Nephron (organoid): ENCODE measurements at regions not wholly inside any gene's neighbourhood (a gene's known extent, or its start where the extent isn't known, plus 50 kb on each side); places are given as distances from the start of the nearest gene placed in this dataset.

Source experiments
- H3K27ac Mint-ChIP-seq, 3 experiments: 2 replicates each; pipeline ENCODE4 v1.8.0; 2020; ENCODE audit warnings: mixed read lengths in 3 of 3, mild to moderate bottlenecking in 2 of 3, moderate library complexity in 1 of 3
- H3K27me3 Mint-ChIP-seq: 2 replicates; pipeline ENCODE4 v1.8.0; 2021; ENCODE audit warnings: low read depth, mild to moderate bottlenecking, moderate library complexity, mixed read lengths
- H3K36me3 Mint-ChIP-seq: 2 replicates; pipeline ENCODE4 v1.8.0; 2020; ENCODE audit warnings: low read depth, mixed read lengths
- H3K4me1 Mint-ChIP-seq: 2 replicates; pipeline ENCODE4 v1.8.0; 2020; ENCODE audit warnings: mixed read lengths
- H3K4me3 Mint-ChIP-seq, 3 experiments: 2 replicates each; pipeline ENCODE4 v1.8.0; 2020; ENCODE audit warnings: mild to moderate bottlenecking in 3 of 3, mixed read lengths in 3 of 3, moderate library complexity in 2 of 3
- H3K9me3 Mint-ChIP-seq: 2 replicates; pipeline ENCODE4 v1.8.0; 2020; ENCODE audit warnings: mixed read lengths
- CTCF ChIP-seq, 3 experiments: fragments of 200-600 bp; sonication (generic); IDR thresholded peaks; one replicate each; pipeline ENCODE4 v1.5.0; 2021; ENCODE audit warnings: antibody characterized with exemption in 3 of 3; ENCODE audit not compliant: unreplicated experiment in 3 of 3

GRCh38 chr2:150887926-150888325 is 373.7 kb downstream of the RBM43 start:
- Mint-ChIP-seq H3K9me3 (no peaks in the 10 kb centered on the region), H3K36me3 (no peaks in the 10 kb centered on the region), H3K27ac (no peak overlapping the region), H3K4me1 (no peaks in the 10 kb centered on the region), H3K4me3 (no peak overlapping the region), H3K27me3 (peaks cover 4% of the 10 kb centered on the region)
- no peak for TF ChIP-seq CTCF (IDR thresholded peaks at IDR 0.05; ENCODE audit: unreplicated experiment in 3 of 3)

GRCh38 chr2:150885774-150886386 is 375.8 kb downstream of the RBM43 start:
- Mint-ChIP-seq H3K27me3 (no peaks in the 10 kb centered on the region), H3K4me3 (no peak overlapping the region), H3K4me1 (peaks cover under 1% of the 10 kb centered on the region), H3K36me3 (no peaks in the 10 kb centered on the region), H3K27ac (peak overlapping the region in 1 of 3 experiments; percentile 52), H3K9me3 (no peaks in the 10 kb centered on the region)
- no peak for TF ChIP-seq CTCF (IDR thresholded peaks at IDR 0.05; ENCODE audit: unreplicated experiment in 3 of 3)

- H3K36me3 Mint-ChIP-seq = no peaks in the 10 kb centered on the region
- TF ChIP-seq CTCF (IDR thresholded peaks at IDR 0.05; ENCODE audit: unreplicated experiment in 3 of 3) = no peak
Measured at GRCh38 chr2:150885236-150885635, 376.4 kb downstream of the RBM43 start.

GRCh38 chr2:150883613-150883895 is 378.1 kb downstream of the RBM43 start:
- Mint-ChIP-seq H3K27ac (no peak overlapping the region), H3K27me3 (no peaks in the 10 kb centered on the region), H3K36me3 (peaks cover 3% of the 10 kb centered on the region), H3K9me3 (no peaks in the 10 kb centered on the region), H3K4me1 (peaks cover 20% of the 10 kb centered on the region), H3K4me3 (no peak overlapping the region)
- TF ChIP-seq CTCF (IDR thresholded peaks at IDR 0.05; ENCODE audit: unreplicated experiment in 3 of 3) = no peak

More at GRCh38 chr2:150885236-150885635, 376.4 kb downstream of the RBM43 start:
- H3K4me1 Mint-ChIP-seq = peaks cover 6% of the 10 kb centered on the region
- H3K27me3 Mint-ChIP-seq = no peaks in the 10 kb centered on the region
- no peak overlapping the region for H3K27ac Mint-ChIP-seq
- no peak overlapping the region for H3K4me3 Mint-ChIP-seq
- no peaks in the 10 kb centered on the region for H3K9me3 Mint-ChIP-seq

- Mint-ChIP-seq H3K9me3 (no peaks in the 10 kb centered on the region), H3K27me3 (no peaks in the 10 kb centered on the region), H3K27ac (no peak overlapping the region), H3K4me1 (peaks cover 21% of the 10 kb centered on the region), H3K4me3 (no peak overlapping the region), H3K36me3 (peaks cover 3% of the 10 kb centered on the region)
- no peak for TF ChIP-seq CTCF (IDR thresholded peaks at IDR 0.05; ENCODE audit: unreplicated experiment in 3 of 3)
Measured at GRCh38 chr2:150882751-150883612, 378.7 kb downstream of the RBM43 start.

- H3K9me3 Mint-ChIP-seq = no peaks in the 10 kb centered on the region
- H3K27me3 Mint-ChIP-seq = no peaks in the 10 kb centered on the region
- no peak overlapping the region for H3K27ac Mint-ChIP-seq
- peaks cover 3% of the 10 kb centered on the region for H3K36me3 Mint-ChIP-seq
- TF ChIP-seq CTCF (IDR thresholded peaks at IDR 0.05; ENCODE audit: unreplicated experiment in 3 of 3) = no peak
- no peak overlapping the region for H3K4me3 Mint-ChIP-seq
- peaks cover 32% of the 10 kb centered on the region for H3K4me1 Mint-ChIP-seq
Measured at GRCh38 chr2:150880986-150881385, 380.7 kb downstream of the RBM43 start.
